ENCODE measurements at regions not wholly inside any gene's neighbourhood (a gene's known extent, or its start where the extent isn't known, plus 50 kb on each side); places are given as distances from the start of the nearest gene placed in this dataset.

DNA sequence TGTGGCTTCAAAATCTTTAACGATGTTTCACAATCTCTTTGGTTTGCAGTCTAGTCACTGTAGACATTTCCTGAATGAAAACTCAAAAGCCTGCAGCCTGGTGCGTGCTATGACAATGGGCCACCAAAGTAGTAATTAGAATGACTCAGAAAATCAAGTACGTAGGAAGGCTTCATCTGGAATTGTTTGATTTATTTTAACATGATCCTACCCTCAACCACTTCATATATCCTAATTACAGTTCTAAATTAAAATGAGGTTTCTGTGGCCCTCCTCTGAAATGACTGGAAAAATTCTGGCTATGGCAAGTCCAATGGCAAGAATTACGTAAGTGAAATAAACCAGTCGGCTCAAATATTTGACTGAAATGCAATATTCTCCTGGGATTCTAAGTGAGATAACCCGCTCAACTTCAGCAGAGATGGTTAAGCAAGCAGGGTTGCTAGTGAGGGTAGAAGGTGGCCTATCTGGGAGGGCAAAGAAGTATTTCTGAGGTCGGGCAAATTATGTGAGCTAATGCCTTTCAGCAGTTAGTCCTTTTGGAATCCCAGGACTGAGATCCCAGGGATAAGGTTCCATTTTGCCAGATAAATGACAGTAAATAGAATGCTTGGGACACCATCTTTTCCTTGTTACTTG is 145.6 kb upstream of the MYOCD start (continued):
- TF ChIP-seq, protein P1, sequence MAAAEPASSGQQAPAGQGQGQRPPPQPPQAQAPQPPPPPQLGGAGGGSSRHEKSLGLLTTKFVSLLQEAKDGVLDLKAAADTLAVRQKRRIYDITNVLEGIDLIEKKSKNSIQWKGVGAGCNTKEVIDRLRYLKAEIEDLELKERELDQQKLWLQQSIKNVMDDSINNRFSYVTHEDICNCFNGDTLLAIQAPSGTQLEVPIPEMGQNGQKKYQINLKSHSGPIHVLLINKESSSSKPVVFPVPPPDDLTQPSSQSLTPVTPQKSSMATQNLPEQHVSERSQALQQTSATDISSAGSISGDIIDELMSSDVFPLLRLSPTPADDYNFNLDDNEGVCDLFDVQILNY (CRISPR knock-in tag; IDR thresholded peaks at IDR 0.05): no peak
- TF ChIP-seq AFF4 (CRISPR knock-in tag; IDR thresholded peaks at IDR 0.05; ENCODE audit: borderline replicate concordance) (no peak), ZNF232 (CRISPR knock-in tag; IDR thresholded peaks at IDR 0.05) (no peak), ARID4B (CRISPR knock-in tag; IDR thresholded peaks at IDR 0.05; ENCODE audit: borderline replicate concordance) (no peak)

- Mint-ChIP-seq H3K4me3 (no peak overlapping the region), H3K4me1 (peaks cover 9% of the 10 kb centered on the region), H3K36me3 (no peaks in the 10 kb centered on the region), H3K27me3 (ENCODE audit: low read depth) (no peaks in the 10 kb centered on the region), H3K27ac (no peak overlapping the region), H3K9me3 (no peaks in the 10 kb centered on the region)
- ChIA-PET CTCF (interaction anchor here (1.2 kb wide), 1 partner anchor 24 kb away, joined by 7 read pairs; no protein-coding TSS in a partner anchor), POLR2A (no interaction called here)
- TF ChIP-seq AFF4 (CRISPR knock-in tag; IDR thresholded peaks at IDR 0.05; ENCODE audit: borderline replicate concordance) (no peak), ZNF121 (CRISPR knock-in tag; IDR thresholded peaks at IDR 0.05) (no peak), NR1H2 (CRISPR knock-in tag; IDR thresholded peaks at IDR 0.05) (no peak), MAX (CRISPR knock-in tag; IDR thresholded peaks at IDR 0.05) (no peak), ATF3 (CRISPR knock-in tag; conservative IDR thresholded peaks at IDR 0.05) (no peak), ZNF263 (CRISPR knock-in tag; IDR thresholded peaks at IDR 0.05; ENCODE audit: low read depth) (no peak), ZNF317 (CRISPR knock-in tag; IDR thresholded peaks at IDR 0.05; ENCODE audit: borderline replicate concordance, low read depth) (no peak), GTF2I (CRISPR knock-in tag; conservative IDR thresholded peaks at IDR 0.05) (no peak), IRF1 (CRISPR knock-in tag; IDR thresholded peaks at IDR 0.05) (no peak), CBFB (CRISPR knock-in tag; IDR thresholded peaks at IDR 0.05; ENCODE audit: low read depth) (no peak), ZNF138 (CRISPR knock-in tag; conservative IDR thresholded peaks at IDR 0.05) (no peak)
- TF ChIP-seq, protein P2, sequence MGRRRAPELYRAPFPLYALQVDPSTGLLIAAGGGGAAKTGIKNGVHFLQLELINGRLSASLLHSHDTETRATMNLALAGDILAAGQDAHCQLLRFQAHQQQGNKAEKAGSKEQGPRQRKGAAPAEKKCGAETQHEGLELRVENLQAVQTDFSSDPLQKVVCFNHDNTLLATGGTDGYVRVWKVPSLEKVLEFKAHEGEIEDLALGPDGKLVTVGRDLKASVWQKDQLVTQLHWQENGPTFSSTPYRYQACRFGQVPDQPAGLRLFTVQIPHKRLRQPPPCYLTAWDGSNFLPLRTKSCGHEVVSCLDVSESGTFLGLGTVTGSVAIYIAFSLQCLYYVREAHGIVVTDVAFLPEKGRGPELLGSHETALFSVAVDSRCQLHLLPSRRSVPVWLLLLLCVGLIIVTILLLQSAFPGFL (CRISPR knock-in tag; IDR thresholded peaks at IDR 0.05; ENCODE audit: borderline replicate concordance): no peak
- TF ChIP-seq, protein P3, sequence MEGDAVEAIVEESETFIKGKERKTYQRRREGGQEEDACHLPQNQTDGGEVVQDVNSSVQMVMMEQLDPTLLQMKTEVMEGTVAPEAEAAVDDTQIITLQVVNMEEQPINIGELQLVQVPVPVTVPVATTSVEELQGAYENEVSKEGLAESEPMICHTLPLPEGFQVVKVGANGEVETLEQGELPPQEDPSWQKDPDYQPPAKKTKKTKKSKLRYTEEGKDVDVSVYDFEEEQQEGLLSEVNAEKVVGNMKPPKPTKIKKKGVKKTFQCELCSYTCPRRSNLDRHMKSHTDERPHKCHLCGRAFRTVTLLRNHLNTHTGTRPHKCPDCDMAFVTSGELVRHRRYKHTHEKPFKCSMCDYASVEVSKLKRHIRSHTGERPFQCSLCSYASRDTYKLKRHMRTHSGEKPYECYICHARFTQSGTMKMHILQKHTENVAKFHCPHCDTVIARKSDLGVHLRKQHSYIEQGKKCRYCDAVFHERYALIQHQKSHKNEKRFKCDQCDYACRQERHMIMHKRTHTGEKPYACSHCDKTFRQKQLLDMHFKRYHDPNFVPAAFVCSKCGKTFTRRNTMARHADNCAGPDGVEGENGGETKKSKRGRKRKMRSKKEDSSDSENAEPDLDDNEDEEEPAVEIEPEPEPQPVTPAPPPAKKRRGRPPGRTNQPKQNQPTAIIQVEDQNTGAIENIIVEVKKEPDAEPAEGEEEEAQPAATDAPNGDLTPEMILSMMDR (IDR thresholded peaks at IDR 0.05): no peak
- no peak for DNase-seq (ENCODE audit: low spot score)
- no peak for ATAC-seq
These were observed 144.3 kb upstream of the MYOCD start for GRCh38 chr17:12521416-12521815.

Measured in WTC11 (cell line).